ENCODE measurements at regions not wholly inside any gene's neighbourhood (a gene's known extent, or its start where the extent isn't known, plus 50 kb on each side); places are given as distances from the start of the nearest gene placed in this dataset.

GRCh38 chr9:23542438-23542837 lies 283.6 kb downstream of the ELAVL2 start:
- no peaks in the 10 kb centered on the region for H3K27me3 ChIP-seq
- no peaks in the 10 kb centered on the region for H3K9me3 ChIP-seq
- no peak for DNase-seq (ENCODE audit: low spot score in 2 of 2)
- H3K27ac ChIP-seq, result no peak overlapping the region
- peaks cover 0 to 22% (median 0%) of the 10 kb centered on the region in 4 donors for H3K4me1 ChIP-seq
- peak in 1 of 2 donors; percentile 58 for TF ChIP-seq EP300 (IDR thresholded peaks at IDR 0.05)
- no peak for TF ChIP-seq CTCF (IDR thresholded peaks at IDR 0.05)
- TF ChIP-seq POLR2A (IDR thresholded peaks at IDR 0.05), result no peak
- no peak overlapping the region for H3K4me3 ChIP-seq
- no peaks in the 10 kb centered on the region for H3K36me3 ChIP-seq

- no peaks in the 10 kb centered on the region for H3K36me3 ChIP-seq
- WGBS, 2 donors, result 41 to 70% methylated on average over 1 of the region's 1 CpG
Measured at GRCh38 chr9:23542927-23543326, 283.1 kb downstream of the ELAVL2 start.

GRCh38 chr9:23543419-23543818 lies 282.6 kb downstream of the ELAVL2 start:
- TF ChIP-seq POLR2A (IDR thresholded peaks at IDR 0.05) (no peak), CTCF (IDR thresholded peaks at IDR 0.05) (no peak), EP300 (IDR thresholded peaks at IDR 0.05) (no peak)
- WGBS, 2 donors, result 66 to 81% methylated on average over 3 of the region's 3 CpGs
- no peaks in the 10 kb centered on the region for H3K27me3 ChIP-seq
- no peak for DNase-seq (ENCODE audit: low spot score in 2 of 2)
- no peaks in the 10 kb centered on the region for H3K9me3 ChIP-seq
- no peaks in the 10 kb centered on the region for H3K36me3 ChIP-seq
- peaks cover 0 to 12% (median 0%) of the 10 kb centered on the region in 4 donors for H3K4me1 ChIP-seq
- H3K4me3 ChIP-seq, result no peak overlapping the region
- peak overlapping the region in 1 of 4 donors; percentile 4 for H3K27ac ChIP-seq

More at GRCh38 chr9:23542927-23543326, 283.1 kb downstream of the ELAVL2 start:
- no peak overlapping the region for H3K4me3 ChIP-seq
- H3K27me3 ChIP-seq, result no peaks in the 10 kb centered on the region
- peak overlapping the region in 1 of 4 donors; percentile 4 for H3K27ac ChIP-seq
- H3K4me1 ChIP-seq, result peaks cover 0 to 17% (median 0%) of the 10 kb centered on the region in 4 donors
- DNase-seq (ENCODE audit: low spot score in 2 of 2), result no peak
- H3K9me3 ChIP-seq, result no peaks in the 10 kb centered on the region
- no peak for TF ChIP-seq EP300 (IDR thresholded peaks at IDR 0.05)
- TF ChIP-seq CTCF (IDR thresholded peaks at IDR 0.05), result no peak
- no peak for TF ChIP-seq POLR2A (IDR thresholded peaks at IDR 0.05)

- 80 to 91% methylated on average over 3 of the region's 3 CpGs for WGBS, 2 donors
- TF ChIP-seq POLR2A (IDR thresholded peaks at IDR 0.05) (no peak), CTCF (IDR thresholded peaks at IDR 0.05) (no peak), EP300 (IDR thresholded peaks at IDR 0.05) (no peak)
Measured at GRCh38 chr9:23545728-23546127, 280.3 kb downstream of the ELAVL2 start.

GRCh38 chr9:23551311-23551721 lies 274.7 kb downstream of the ELAVL2 start:
- no peaks in the 10 kb centered on the region for H3K27me3 ChIP-seq
- TF ChIP-seq POLR2A (IDR thresholded peaks at IDR 0.05), result no peak
- no peak for TF ChIP-seq EP300 (IDR thresholded peaks at IDR 0.05)
- no peak for TF ChIP-seq CTCF (IDR thresholded peaks at IDR 0.05)
- H3K27ac ChIP-seq, result no peak overlapping the region
- H3K4me3 ChIP-seq, result no peak overlapping the region
- 46 to 61% methylated on average over 2 of the region's 2 CpGs for WGBS, 2 donors
- H3K36me3 ChIP-seq, result no peaks in the 10 kb centered on the region
- no peaks in the 10 kb centered on the region for H3K4me1 ChIP-seq
- no peaks in the 10 kb centered on the region for H3K9me3 ChIP-seq
- no peak for DNase-seq (ENCODE audit: low spot score in 2 of 2)

More at GRCh38 chr9:23545728-23546127, 280.3 kb downstream of the ELAVL2 start:
- no peaks in the 10 kb centered on the region for H3K27me3 ChIP-seq
- H3K27ac ChIP-seq, result no peak overlapping the region
- peaks cover 0 to 10% (median 0%) of the 10 kb centered on the region in 4 donors for H3K4me1 ChIP-seq
- no peaks in the 10 kb centered on the region for H3K36me3 ChIP-seq
- no peaks in the 10 kb centered on the region for H3K9me3 ChIP-seq
- H3K4me3 ChIP-seq, result no peak overlapping the region
- DNase-seq (ENCODE audit: low spot score in 2 of 2), result no peak

Measured in tibial nerve (tissue), 4 donors.